ENCODE measurements at regions not wholly inside any gene's neighbourhood (a gene's known extent, or its start where the extent isn't known, plus 50 kb on each side); places are given as distances from the start of the nearest gene placed in this dataset.

DNA sequence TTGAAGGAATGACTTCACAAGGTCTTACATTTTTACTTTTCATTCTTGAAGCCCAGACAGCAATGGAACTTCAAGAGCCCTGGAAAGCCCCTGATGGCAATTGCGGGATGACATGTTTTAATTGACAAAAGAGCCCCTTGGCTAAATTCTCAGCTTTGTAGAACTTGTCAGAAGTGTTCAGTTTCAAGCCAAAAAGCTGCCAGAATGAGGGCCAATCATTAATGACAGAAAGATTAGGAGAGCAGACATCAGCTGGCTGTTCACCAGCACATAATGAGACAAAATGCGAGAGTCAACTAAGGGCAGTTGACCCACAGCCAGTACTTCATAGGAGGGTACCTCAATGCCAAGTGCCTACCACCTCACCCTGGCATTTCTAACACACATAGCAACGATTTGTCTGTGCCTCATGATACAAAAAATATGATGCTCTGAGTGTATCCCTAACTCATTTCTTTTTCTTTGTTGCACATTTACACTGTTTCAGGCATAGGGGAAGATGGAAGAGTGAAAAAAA, 243.1 kb downstream of the MYLK4 start:
- H3K9me3 ChIP-seq = no peaks in the 10 kb centered on the region

DNA sequence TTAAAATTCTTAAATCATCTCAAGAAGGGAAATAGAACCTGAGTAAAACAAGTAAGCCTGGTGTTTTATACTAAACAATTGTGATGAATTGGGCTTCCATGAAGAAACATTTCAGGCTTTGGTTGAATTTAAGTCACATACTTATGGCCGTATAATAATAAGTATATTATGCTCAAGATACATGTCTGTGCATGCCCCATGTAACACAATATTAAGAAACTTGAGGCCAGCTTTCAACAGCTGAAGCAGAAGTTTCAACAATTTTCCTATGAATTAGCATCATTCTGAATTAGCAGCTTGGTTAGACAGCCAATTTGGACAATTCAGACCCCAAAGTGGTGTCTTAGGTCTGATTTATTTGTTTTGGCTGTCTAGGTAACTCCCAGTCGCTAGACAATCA, 243.7 kb downstream of the MYLK4 start:
- DNase-seq = no peak
- Histone ChIP-seq H3K4me1 (peaks cover 0 to 39% (median 8%) of the 10 kb centered on the region in 3 donors), H3K27me3 (peaks cover 0 to 58% (median 0%) of the 10 kb centered on the region in 4 donors), H3K9me3 (no peaks in the 10 kb centered on the region), H3K27ac (no peak overlapping the region), H3K36me3 (no peaks in the 10 kb centered on the region), H3K4me3 (no peak overlapping the region)
- TF ChIP-seq, protein P1, sequence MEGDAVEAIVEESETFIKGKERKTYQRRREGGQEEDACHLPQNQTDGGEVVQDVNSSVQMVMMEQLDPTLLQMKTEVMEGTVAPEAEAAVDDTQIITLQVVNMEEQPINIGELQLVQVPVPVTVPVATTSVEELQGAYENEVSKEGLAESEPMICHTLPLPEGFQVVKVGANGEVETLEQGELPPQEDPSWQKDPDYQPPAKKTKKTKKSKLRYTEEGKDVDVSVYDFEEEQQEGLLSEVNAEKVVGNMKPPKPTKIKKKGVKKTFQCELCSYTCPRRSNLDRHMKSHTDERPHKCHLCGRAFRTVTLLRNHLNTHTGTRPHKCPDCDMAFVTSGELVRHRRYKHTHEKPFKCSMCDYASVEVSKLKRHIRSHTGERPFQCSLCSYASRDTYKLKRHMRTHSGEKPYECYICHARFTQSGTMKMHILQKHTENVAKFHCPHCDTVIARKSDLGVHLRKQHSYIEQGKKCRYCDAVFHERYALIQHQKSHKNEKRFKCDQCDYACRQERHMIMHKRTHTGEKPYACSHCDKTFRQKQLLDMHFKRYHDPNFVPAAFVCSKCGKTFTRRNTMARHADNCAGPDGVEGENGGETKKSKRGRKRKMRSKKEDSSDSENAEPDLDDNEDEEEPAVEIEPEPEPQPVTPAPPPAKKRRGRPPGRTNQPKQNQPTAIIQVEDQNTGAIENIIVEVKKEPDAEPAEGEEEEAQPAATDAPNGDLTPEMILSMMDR (IDR thresholded peaks at IDR 0.05) = no peak
- no peak for TF ChIP-seq POLR2A (IDR thresholded peaks at IDR 0.05)
- WGBS, 2 donors = 25 to 40% methylated on average over 2 of the region's 2 CpGs
- intact Hi-C loops (cut with DNase I) = no loop called here

More for the DNA sequence above, 243.1 kb downstream of the MYLK4 start:
- H3K27me3 ChIP-seq = peaks cover 0 to 58% (median 0%) of the 10 kb centered on the region in 4 donors
- no peak for DNase-seq
- 24 to 30% methylated on average over 3 of the region's 3 CpGs for WGBS, 2 donors
- no peak overlapping the region for H3K4me3 ChIP-seq
- H3K27ac ChIP-seq = no peak overlapping the region
- H3K36me3 ChIP-seq = no peaks in the 10 kb centered on the region
- TF ChIP-seq POLR2A (IDR thresholded peaks at IDR 0.05) = no peak
- TF ChIP-seq, protein P1 (IDR thresholded peaks at IDR 0.05) = no peak
- intact Hi-C loops (cut with DNase I) = no loop called here
- peaks cover 0 to 37% (median 5%) of the 10 kb centered on the region in 3 donors for H3K4me1 ChIP-seq

DNA sequence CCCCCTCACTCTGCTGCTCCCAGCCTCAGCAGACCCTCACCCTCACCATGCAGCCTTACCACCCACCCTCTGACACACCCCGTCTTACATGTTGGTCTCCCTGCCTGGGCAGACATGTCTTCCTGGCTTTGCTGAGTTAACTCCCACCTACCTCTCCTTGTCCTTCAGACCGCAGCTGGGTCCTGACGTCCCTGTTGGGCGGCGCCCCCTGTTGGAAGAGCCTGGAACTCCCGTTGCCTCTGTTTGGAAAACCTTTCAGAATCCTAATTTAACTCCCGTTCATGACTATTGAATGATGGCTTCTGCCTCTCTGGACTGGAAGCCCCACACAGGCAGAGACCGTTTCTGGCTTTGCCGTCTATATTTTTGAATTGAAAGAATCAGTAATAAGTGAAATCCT, 245.1 kb downstream of the MYLK4 start:
- no peaks in the 10 kb centered on the region for H3K36me3 ChIP-seq
- TF ChIP-seq POLR2A (IDR thresholded peaks at IDR 0.05) = no peak
- TF ChIP-seq, protein P1 (IDR thresholded peaks at IDR 0.05) = peak in 1 of 6 experiments; percentile 25
- no peak overlapping the region for H3K4me3 ChIP-seq
- no peaks in the 10 kb centered on the region for H3K9me3 ChIP-seq
- H3K27ac ChIP-seq = no peak overlapping the region
- no peak for DNase-seq
- peaks cover 0 to 39% (median 8%) of the 10 kb centered on the region in 3 donors for H3K4me1 ChIP-seq
- H3K27me3 ChIP-seq = peaks cover 0 to 58% (median 0%) of the 10 kb centered on the region in 4 donors
- intact Hi-C loops (cut with DNase I) = no loop called here
- WGBS, 2 donors = 53 to 62% methylated on average over 7 to 9 of the region's 9 CpGs

DNA sequence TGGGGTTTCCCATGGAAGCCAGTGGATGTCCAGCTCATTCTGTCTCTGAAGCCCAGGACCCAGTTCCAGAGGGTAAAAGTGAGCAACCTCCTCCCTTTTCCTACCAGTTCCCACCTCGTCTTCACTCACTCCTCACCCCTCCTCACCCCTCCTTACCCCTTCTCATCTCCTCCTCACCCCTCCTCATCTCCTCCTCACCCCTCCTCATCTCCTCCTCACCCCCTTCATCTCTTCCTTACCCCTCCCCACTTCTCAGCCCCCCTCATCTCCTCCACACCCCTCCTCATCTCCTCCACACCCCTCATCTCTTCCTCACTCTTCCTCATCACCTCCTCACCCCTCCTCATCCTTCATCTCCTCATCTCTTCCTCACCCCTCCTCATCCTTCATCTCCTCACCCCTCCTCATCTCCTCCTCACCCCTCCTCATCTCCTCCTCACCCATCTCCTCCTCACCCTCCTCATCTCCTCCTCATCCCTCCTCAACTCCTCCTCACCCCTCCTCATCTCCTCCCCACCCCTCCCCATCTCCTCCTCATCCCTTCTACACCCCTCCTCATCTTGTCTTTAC, 246.1 kb downstream of the MYLK4 start:
- TF ChIP-seq, protein P1 (IDR thresholded peaks at IDR 0.05) = no peak
- TF ChIP-seq POLR2A (IDR thresholded peaks at IDR 0.05) = no peak
- DNase-seq = no peak
- intact Hi-C loops (cut with DNase I) = no loop called here
- Histone ChIP-seq H3K4me1 (peaks cover 0 to 30% (median 8%) of the 10 kb centered on the region in 3 donors), H3K27me3 (peaks cover 0 to 50% (median 0%) of the 10 kb centered on the region in 4 donors), H3K4me3 (no peak overlapping the region), H3K36me3 (no peaks in the 10 kb centered on the region), H3K9me3 (no peaks in the 10 kb centered on the region), H3K27ac (no peak overlapping the region)
- 71 to 82% methylated on average over 1 of the region's 1 CpG for WGBS, 2 donors

DNA sequence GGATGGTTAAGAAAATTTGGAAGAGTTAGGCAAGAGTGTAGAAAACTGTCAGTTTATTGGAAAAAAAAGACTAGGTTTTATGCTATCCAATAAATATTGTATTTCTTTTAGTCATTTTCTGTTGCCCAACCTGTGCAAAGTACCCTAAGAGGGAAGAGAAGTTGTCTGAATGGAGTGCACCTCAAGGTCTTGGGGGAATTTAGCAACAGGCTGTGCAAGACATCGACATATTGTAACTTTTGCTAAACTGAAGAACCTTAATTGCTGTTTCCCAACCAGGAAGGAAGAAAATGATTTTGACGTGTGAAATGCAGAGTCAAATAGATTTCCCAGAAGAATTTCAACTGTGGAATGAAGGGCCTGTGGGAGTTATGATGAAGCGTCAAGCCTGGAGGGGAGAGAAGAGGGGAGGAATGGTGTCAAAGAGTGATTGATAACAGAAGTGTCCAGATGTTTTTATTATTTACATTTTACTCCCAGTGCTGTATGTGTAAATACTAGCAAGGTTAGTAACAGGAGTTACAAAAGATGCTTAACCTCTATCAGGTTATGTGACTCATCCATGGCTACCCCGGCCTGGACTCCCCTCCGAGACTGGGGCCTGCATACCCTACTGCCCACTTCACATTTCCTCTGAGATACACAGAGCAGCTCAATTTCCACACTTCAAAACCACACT, 246.8 kb downstream of the MYLK4 start:
- Histone ChIP-seq H3K4me3 (no peak overlapping the region), H3K4me1 (peaks cover 0 to 24% (median 8%) of the 10 kb centered on the region in 3 donors), H3K27ac (no peak overlapping the region), H3K9me3 (no peaks in the 10 kb centered on the region), H3K27me3 (peaks cover 0 to 44% (median 0%) of the 10 kb centered on the region in 4 donors), H3K36me3 (no peaks in the 10 kb centered on the region)
- 31 to 52% methylated on average over 5 of the region's 5 CpGs for WGBS, 2 donors
- intact Hi-C loops (cut with DNase I) = no loop called here
- DNase-seq = no peak
- no peak for TF ChIP-seq POLR2A (IDR thresholded peaks at IDR 0.05)
- TF ChIP-seq, protein P1 (IDR thresholded peaks at IDR 0.05) = no peak
